Stimulated activated CD4-positive, alpha-beta T cell treated with anti-CD3 and anti-CD28 coated beads, Interleukin-2, amount 100 ng/mL, for 48 hours (primary cell): ENCODE measurements at regions not wholly inside any gene's neighbourhood (a gene's known extent, or its start where the extent isn't known, plus 50 kb on each side); places are given as distances from the start of the nearest gene placed in this dataset.

Experiments
- DNase-seq, 2 donors: peaks; one replicate each; pipeline ENCODE4 v3.0.0-alpha.2; 2020

- DNase-seq = no peak
Measured at GRCh38 chr9:75695921-75696320, 194.6 kb upstream of the PCSK5 start.

GRCh38 chr9:75699017-75699416 is 191.5 kb upstream of the PCSK5 start:
- DNase-seq = no peak

GRCh38 chr9:75699625-75700251 is 190.7 kb upstream of the PCSK5 start:
- DNase-seq = no peak

- DNase-seq = no peak
Measured at GRCh38 chr9:75700252-75700640, 190.2 kb upstream of the PCSK5 start.

GRCh38 chr9:75707191-75707590 is 183.3 kb upstream of the PCSK5 start:
- DNase-seq = no peak

GRCh38 chr9:75709698-75710097 is 180.8 kb upstream of the PCSK5 start:
- no peak for DNase-seq

GRCh38 chr9:75712700-75713099 is 177.8 kb upstream of the PCSK5 start:
- DNase-seq = no peak

GRCh38 chr9:75713335-75713734 is 177.1 kb upstream of the PCSK5 start:
- DNase-seq = no peak

- no peak for DNase-seq
Measured at GRCh38 chr9:75715360-75715759, 175.1 kb upstream of the PCSK5 start.

GRCh38 chr9:75718677-75719076 is 171.8 kb upstream of the PCSK5 start:
- no peak for DNase-seq

GRCh38 chr9:75728391-75728790 is 162.1 kb upstream of the PCSK5 start:
- no peak for DNase-seq

- no peak for DNase-seq
Measured at GRCh38 chr9:75734802-75735201, 155.7 kb upstream of the PCSK5 start.

- no peak for DNase-seq
Measured at GRCh38 chr9:75739884-75740611, 150.4 kb upstream of the PCSK5 start.

GRCh38 chr9:75743855-75744254 is 146.6 kb upstream of the PCSK5 start:
- DNase-seq = no peak

- no peak for DNase-seq
Measured at GRCh38 chr9:75754080-75754479, 136.4 kb upstream of the PCSK5 start.

GRCh38 chr9:75775166-75775565 is 115.3 kb upstream of the PCSK5 start:
- no peak for DNase-seq

- DNase-seq = no peak
Measured at GRCh38 chr9:75775966-75776691, 114.3 kb upstream of the PCSK5 start.

GRCh38 chr9:75780185-75780584 is 110.3 kb upstream of the PCSK5 start:
- no peak for DNase-seq

GRCh38 chr9:75788006-75788634 is 102.4 kb upstream of the PCSK5 start:
- DNase-seq = no peak

GRCh38 chr9:75797085-75797580 is 93.3 kb upstream of the PCSK5 start:
- DNase-seq = no peak

- no peak for DNase-seq
Measured at GRCh38 chr9:75798505-75798904, 92.0 kb upstream of the PCSK5 start.

GRCh38 chr9:75803130-75803529 is 87.3 kb upstream of the PCSK5 start:
- no peak for DNase-seq

- DNase-seq = no peak
Measured at GRCh38 chr9:75810063-75810462, 80.4 kb upstream of the PCSK5 start.

- no peak for DNase-seq
Measured at GRCh38 chr9:75811692-75812091, 78.8 kb upstream of the PCSK5 start.
